Right atrium auricular region (tissue), 2 donors: ENCODE measurements at regions not wholly inside any gene's neighbourhood (a gene's known extent, or its start where the extent isn't known, plus 50 kb on each side); places are given as distances from the start of the nearest gene placed in this dataset.
A peak's percentile ranks its signal among the peaks of the same experiment; 100 is the strongest.

Experiments
- DNase-seq: peaks from one replicate; pipeline ENCODE4 v3.0.0-alpha.2; 2019; ENCODE audit warnings: low spot score
- H3K27ac ChIP-seq, 2 donors: fragments of 200-600 bp; sonication (generic); 1 replicate in 1 of 2; 2 replicates in 1 of 2; pipeline ENCODE4 v1.5.1; 2016 to 2019
- H3K27me3 ChIP-seq, 2 donors: fragments of 200-600 bp; sonication (generic); one replicate each; pipeline versions ENCODE4 v1.5.1 to v1.6.0; 2017 to 2019
- H3K36me3 ChIP-seq: fragments of 200-600 bp; sonication (generic); one replicate; pipeline ENCODE4 v1.5.1; 2016
- H3K4me1 ChIP-seq, 2 donors: fragments of 200-600 bp; sonication (generic); one replicate each; pipeline versions ENCODE4 v1.5.1 to v1.6.0; 2017 to 2019
- H3K4me3 ChIP-seq, 2 donors: fragments of 200-600 bp; sonication (generic); 1 replicate in 1 of 2; 2 replicates in 1 of 2; pipeline ENCODE4 v1.5.1; 2017 to 2019; ENCODE audit warnings: mild to moderate bottlenecking in 1 of 2, moderate library complexity in 1 of 2
- H3K9me3 ChIP-seq, 2 donors: fragments of 200-600 bp; sonication (generic); one replicate each; pipeline ENCODE4 v1.5.1; 2019
- TF ChIP-seq, protein P1 (sequence below), 2 donors: fragments of 200-600 bp; sonication (generic); IDR thresholded peaks; one replicate each; pipeline ENCODE4 v1.5.1; 2019; ENCODE audit warnings: antibody characterized with exemption in 2 of 2

DNA sequence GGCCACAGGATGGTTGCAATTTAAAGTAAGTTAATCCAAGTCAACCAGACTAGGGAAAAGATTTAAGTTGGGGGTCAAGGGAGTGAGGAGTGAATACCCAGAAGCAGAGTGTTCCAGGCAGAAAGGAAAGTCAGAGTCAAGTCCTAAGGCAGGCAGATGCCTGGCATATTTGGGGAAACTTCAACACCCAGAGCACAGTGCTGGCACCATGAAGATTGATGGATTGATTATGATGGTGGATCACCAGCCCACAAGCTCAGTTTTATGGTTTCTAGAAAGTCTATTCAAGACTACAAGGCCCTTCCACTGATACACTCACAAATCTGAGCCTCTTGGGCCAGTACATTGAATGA, 100.1 kb upstream of the DUSP10 start:
- no peaks in the 10 kb centered on the region for H3K36me3 ChIP-seq
- H3K9me3 ChIP-seq = no peaks in the 10 kb centered on the region
- no peak overlapping the region for H3K4me3 ChIP-seq
- H3K27ac ChIP-seq = no peak overlapping the region
- peaks cover 0 to 10% of the 10 kb centered on the region in 2 donors for H3K4me1 ChIP-seq
- DNase-seq = no peak
- H3K27me3 ChIP-seq = no peaks in the 10 kb centered on the region
- TF ChIP-seq, protein P1, sequence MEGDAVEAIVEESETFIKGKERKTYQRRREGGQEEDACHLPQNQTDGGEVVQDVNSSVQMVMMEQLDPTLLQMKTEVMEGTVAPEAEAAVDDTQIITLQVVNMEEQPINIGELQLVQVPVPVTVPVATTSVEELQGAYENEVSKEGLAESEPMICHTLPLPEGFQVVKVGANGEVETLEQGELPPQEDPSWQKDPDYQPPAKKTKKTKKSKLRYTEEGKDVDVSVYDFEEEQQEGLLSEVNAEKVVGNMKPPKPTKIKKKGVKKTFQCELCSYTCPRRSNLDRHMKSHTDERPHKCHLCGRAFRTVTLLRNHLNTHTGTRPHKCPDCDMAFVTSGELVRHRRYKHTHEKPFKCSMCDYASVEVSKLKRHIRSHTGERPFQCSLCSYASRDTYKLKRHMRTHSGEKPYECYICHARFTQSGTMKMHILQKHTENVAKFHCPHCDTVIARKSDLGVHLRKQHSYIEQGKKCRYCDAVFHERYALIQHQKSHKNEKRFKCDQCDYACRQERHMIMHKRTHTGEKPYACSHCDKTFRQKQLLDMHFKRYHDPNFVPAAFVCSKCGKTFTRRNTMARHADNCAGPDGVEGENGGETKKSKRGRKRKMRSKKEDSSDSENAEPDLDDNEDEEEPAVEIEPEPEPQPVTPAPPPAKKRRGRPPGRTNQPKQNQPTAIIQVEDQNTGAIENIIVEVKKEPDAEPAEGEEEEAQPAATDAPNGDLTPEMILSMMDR (IDR thresholded peaks at IDR 0.05) = no peak

DNA sequence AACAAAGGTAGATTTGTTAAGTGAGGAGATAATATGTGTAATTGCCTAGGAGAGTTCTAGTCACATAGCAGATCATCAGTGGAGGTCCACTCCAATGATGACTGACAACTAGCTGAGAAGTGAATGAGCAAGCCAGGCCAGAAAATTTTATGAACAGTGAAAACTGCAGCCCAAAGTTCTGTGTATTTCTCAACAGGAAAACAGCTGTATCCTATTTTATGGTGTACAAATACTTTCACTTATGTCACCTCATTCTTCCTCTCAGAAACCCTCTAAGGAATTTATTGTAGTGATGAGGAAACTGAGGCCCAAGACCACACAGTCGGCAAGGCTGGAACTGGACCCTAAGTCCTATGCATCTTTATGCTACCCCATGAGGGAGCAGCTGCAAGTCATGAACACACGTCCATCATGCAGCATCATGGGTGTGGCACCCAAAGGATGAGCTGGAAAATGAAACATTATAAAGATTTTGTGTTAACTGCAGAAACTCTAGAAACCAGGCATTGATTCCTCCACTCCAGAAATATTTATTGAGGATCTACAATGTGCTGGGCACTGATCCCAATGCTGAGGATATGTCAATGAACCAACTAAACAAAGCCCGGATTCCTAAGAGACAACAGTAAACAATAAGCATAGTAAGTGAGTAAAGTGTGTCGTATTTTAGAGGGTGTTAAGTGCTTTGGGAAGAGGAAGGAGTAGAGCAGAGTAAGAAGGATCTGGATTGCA, 99.5 kb upstream of the DUSP10 start:
- Histone ChIP-seq H3K9me3 (no peaks in the 10 kb centered on the region), H3K27ac (peak overlapping the region in 1 of 2 donors; percentile 72)
- TF ChIP-seq, protein P1 (IDR thresholded peaks at IDR 0.05) = no peak

DNA sequence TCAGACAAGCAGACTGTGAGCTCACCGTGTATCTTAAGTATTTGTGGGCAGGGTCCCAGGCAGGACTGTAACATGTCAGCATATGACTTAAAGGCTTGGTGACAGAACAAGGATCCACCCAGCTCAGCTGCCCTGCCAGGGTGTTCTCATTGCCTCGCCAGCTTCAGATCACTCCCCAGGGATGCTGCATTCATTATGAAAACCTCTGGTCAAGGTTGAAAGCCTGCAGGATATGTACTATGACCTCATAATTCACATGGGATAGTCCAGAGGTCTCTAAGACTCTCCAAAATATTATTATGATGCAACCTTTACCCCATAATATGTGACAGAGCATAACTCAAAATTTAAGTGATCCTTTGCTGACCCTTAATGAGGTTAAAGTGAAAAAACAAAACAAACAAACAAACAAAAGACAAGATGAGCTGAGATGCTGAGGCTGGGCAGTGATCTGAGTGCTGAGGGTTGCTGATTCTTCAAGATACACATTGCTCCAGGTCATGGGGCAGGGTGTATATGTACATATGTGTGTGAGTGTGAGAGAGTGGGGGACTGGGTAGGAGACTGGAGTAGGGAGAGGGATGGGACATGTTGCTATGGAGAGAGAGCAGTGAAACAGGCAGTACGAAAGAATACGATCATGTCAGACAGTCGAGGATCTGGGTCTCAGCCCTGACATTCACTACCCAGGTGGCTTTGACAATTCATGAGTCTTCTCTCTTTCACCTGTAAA, 98.8 kb upstream of the DUSP10 start:
- TF ChIP-seq, protein P1 (IDR thresholded peaks at IDR 0.05) = no peak
- peak; percentile 75 for DNase-seq
- no peaks in the 10 kb centered on the region for H3K36me3 ChIP-seq
- H3K4me3 ChIP-seq = no peak overlapping the region
- no peaks in the 10 kb centered on the region for H3K27me3 ChIP-seq
- H3K27ac ChIP-seq = peak overlapping the region in 1 of 2 donors; percentile 72
- H3K9me3 ChIP-seq = no peaks in the 10 kb centered on the region
- peaks cover 0 to 10% of the 10 kb centered on the region in 2 donors for H3K4me1 ChIP-seq

More for the DNA sequence above, 99.5 kb upstream of the DUSP10 start:
- Histone ChIP-seq H3K4me1 (peaks cover 0 to 10% of the 10 kb centered on the region in 2 donors), H3K36me3 (no peaks in the 10 kb centered on the region), H3K4me3 (no peak overlapping the region), H3K27me3 (no peaks in the 10 kb centered on the region)
- DNase-seq = no peak

DNA sequence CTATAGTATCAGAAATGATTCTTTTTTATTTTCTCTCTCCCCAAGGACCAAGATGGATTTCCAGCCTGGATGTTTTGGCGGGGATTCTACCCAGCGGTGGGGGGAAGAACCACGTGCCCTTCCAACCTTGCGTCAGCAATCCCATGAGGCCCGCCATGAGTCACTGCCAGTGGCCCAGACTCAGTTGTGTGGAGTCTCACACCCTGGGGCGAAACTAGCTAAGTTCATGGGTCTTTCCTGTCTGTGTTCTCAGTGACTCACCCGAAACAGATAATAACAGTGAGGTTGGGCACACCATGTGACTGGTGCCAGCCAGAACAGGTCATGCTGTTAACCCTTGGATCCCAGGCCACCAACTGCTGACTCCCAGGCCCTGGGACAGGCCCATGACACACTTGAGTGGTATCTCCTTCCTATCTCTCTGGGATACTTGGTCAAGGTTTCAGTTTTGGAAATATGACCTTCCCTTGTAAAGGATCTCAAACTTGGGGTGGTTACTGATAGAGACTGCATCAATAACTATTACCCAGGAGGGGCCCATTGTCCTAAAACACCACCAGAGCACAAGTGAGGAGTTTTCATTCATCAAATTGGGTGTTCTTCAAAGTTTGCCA, 98.0 kb upstream of the DUSP10 start:
- H3K27ac ChIP-seq = peak overlapping the region in 1 of 2 donors; percentile 72
- H3K27me3 ChIP-seq = no peaks in the 10 kb centered on the region
- H3K4me3 ChIP-seq = no peak overlapping the region
- H3K4me1 ChIP-seq = peaks cover 0 to 10% of the 10 kb centered on the region in 2 donors
- H3K9me3 ChIP-seq = no peaks in the 10 kb centered on the region
- TF ChIP-seq, protein P1 (IDR thresholded peaks at IDR 0.05) = no peak
- H3K36me3 ChIP-seq = no peaks in the 10 kb centered on the region
- DNase-seq = peak; percentile 87

DNA sequence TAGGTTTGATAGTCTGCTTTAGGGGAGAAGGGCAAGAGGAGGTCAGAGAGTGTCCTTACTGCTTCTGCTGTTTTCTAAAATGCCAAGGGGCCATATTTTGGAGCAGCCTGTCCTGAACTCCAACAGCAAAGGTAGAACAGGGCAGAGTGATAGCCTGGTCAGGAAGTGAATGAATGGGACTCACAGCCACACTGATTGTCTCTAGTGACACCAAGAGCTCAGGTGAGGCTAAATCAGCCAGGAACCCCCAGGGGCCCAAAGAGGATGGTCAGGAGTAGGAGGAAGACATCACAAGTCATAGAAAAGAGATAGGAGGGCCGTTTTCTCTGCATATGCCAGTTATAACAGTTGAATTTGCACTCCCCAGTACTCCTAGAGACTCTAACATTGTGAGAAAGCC, 97.4 kb upstream of the DUSP10 start:
- H3K36me3 ChIP-seq = no peaks in the 10 kb centered on the region
- peak overlapping the region in 1 of 2 donors; percentile 31 for H3K27ac ChIP-seq
- no peaks in the 10 kb centered on the region for H3K9me3 ChIP-seq
- H3K27me3 ChIP-seq = no peaks in the 10 kb centered on the region
- DNase-seq = no peak
- TF ChIP-seq, protein P1 (IDR thresholded peaks at IDR 0.05) = no peak
- no peak overlapping the region for H3K4me3 ChIP-seq
- peaks cover 0 to 10% of the 10 kb centered on the region in 2 donors for H3K4me1 ChIP-seq
